GM12878 (cell line): ENCODE measurements at regions not wholly inside any gene's neighbourhood (a gene's known extent, or its start where the extent isn't known, plus 50 kb on each side); places are given as distances from the start of the nearest gene placed in this dataset.

ENCODE experiments used
- ATAC-seq: fragments of 200-7000 bp; cut with Tn5 transposase; 3 replicates; pipeline ENCODE4 v1.9.1; 2020; ENCODE audit warnings: mild to moderate bottlenecking, moderate library complexity
- BruUV-seq: library from RNA; stranded (reverse); fragments of 400-500 nt; replicated peaks from 2 replicates; lab custom pipeline; 2021; lab: Mats Ljungman, UMichigan
- CTCF ChIA-PET: fragments of 300-600 bp; sonication (Branson Sonifier 250); formaldehyde crosslinking; extraction: SDS; loops from one replicate; lab custom pipeline; 2021; ENCODE audit warnings: inconsistent platforms; lab: Yijun Ruan, JAX
- POLR2A ChIA-PET: fragments of 350-600 bp; formaldehyde crosslinking; extraction: SDS; loops from one replicate; lab custom pipeline; 2021; ENCODE audit warnings: inconsistent platforms; lab: Charles Lee
- RAD21 ChIA-PET: fragments of 300-600 bp; sonication (Branson Sonifier 250); formaldehyde crosslinking; loops from one replicate; lab custom pipeline; 2023; ENCODE audit warnings: antibody characterized with exemption; ENCODE audit not compliant: unreplicated experiment; lab: Charles Lee
- SMC1A ChIA-PET: fragments of 300-600 bp; sonication (Branson Sonifier 250); formaldehyde crosslinking; loops from one replicate; lab custom pipeline; 2023; ENCODE audit not compliant: unreplicated experiment, uncharacterized antibody; lab: Charles Lee
- DNase-seq: peaks from one replicate; pipeline ENCODE4 v3.0.0-alpha.2; 2011; ENCODE audit warnings: low read depth, low spot score
- FAIRE-seq: peaks from 3 replicates; lab custom pipeline; 2011; peaks lifted over from hg19 to GRCh38; lab: Jason Lieb, UNC
- H2AFZ ChIP-seq: 2 replicates; pipeline ENCODE4 v1.6.0; 2011; ENCODE audit warnings: low read depth, low read length, control low read depth; ENCODE audit not compliant: control insufficient read depth
- H3K27ac ChIP-seq: 2 replicates; pipeline ENCODE4 v1.5.1; 2011; ENCODE audit warnings: control low read depth; ENCODE audit not compliant: control insufficient read depth, insufficient read depth
- H3K27me3 ChIP-seq, 2 experiments: replicated peaks in 1 of 2; 2 replicates each; pipeline versions ENCODE4 v1.6.0 to v1.6.1; 2011; ENCODE audit warnings: low read length in 1 of 2; ENCODE audit not compliant: control insufficient read depth in 2 of 2, insufficient read depth in 2 of 2
- H3K36me3 ChIP-seq, 2 experiments: 2 replicates each; pipeline ENCODE4 v1.5.1; 2011; ENCODE audit warnings: low read length in 1 of 2; ENCODE audit not compliant: control insufficient read depth in 2 of 2, insufficient read depth in 2 of 2
- H3K4me1 ChIP-seq: 2 replicates; pipeline ENCODE4 v1.6.1; 2011; ENCODE audit warnings: mild to moderate bottlenecking, low read length, moderate library complexity, mixed read lengths; ENCODE audit not compliant: control insufficient read depth, insufficient read depth
- H3K4me2 ChIP-seq: 2 replicates; pipeline ENCODE4 v1.6.0; 2011; ENCODE audit warnings: control low read depth; ENCODE audit not compliant: control insufficient read depth, insufficient read depth
- H3K4me3 ChIP-seq: fragments of 200-600 bp; sonication (generic); 2 replicates; pipeline ENCODE4 v1.5.1; 2016
- H3K79me2 ChIP-seq: 2 replicates; pipeline ENCODE4 v1.6.0; 2011; ENCODE audit warnings: low read length; ENCODE audit not compliant: control insufficient read depth, insufficient read depth
- H3K9ac ChIP-seq: 2 replicates; pipeline ENCODE4 v1.8.0; 2011; ENCODE audit warnings: low read length, control low read depth, mixed read lengths; ENCODE audit not compliant: control insufficient read depth, insufficient read depth
- H3K9me3 ChIP-seq: replicated peaks from 3 replicates; pipeline ENCODE4 v1.5.1; 2011; ENCODE audit warnings: mild to moderate bottlenecking, low read length; ENCODE audit not compliant: control insufficient read depth, insufficient read depth
- H4K20me1 ChIP-seq: 2 replicates; pipeline ENCODE4 v1.6.0; 2011; ENCODE audit not compliant: control insufficient read depth, insufficient read depth
- BACH1 ChIP-seq: fragments of 450-650 bp; IDR thresholded peaks from 2 replicates; pipeline ENCODE4 v1.6.1; 2017; ENCODE audit warnings: mild to moderate bottlenecking, borderline replicate concordance
- CBFB ChIP-seq: IDR thresholded peaks from 2 replicates; pipeline ENCODE4 v1.6.1; 2016; ENCODE audit warnings: antibody characterized with exemption, low read depth
- CEBPB ChIP-seq, 2 experiments: fragments of 150-350 bp in 1 of 2; IDR thresholded peaks; 2 replicates each; pipeline ENCODE4 v1.6.1; 2012 to 2014; ENCODE audit warnings: low read depth in 2 of 2, low read length in 2 of 2, borderline replicate concordance in 1 of 2, inconsistent platforms in 1 of 2
- DPF2 ChIP-seq: fragments of 450-650 bp; IDR thresholded peaks from 2 replicates; pipeline ENCODE4 v1.6.1; 2017; ENCODE audit warnings: mild to moderate bottlenecking
- HDAC2 ChIP-seq: fragments of 200-600 bp; sonication (generic); IDR thresholded peaks from 2 replicates; pipeline ENCODE4 v1.6.1; 2017
- MTA2 ChIP-seq: fragments of 450-650 bp; IDR thresholded peaks from 2 replicates; pipeline ENCODE4 v1.6.1; 2016; ENCODE audit warnings: low read depth, mild to moderate bottlenecking, moderate library complexity
- MYC ChIP-seq: IDR thresholded peaks from 2 replicates; pipeline ENCODE4 v1.6.1; 2011; ENCODE audit warnings: mild to moderate bottlenecking, low read length, moderate library complexity, inconsistent platforms; ENCODE audit not compliant: insufficient read depth, insufficient replicate concordance, insufficient read length, severe bottlenecking
- NFIC ChIP-seq: IDR thresholded peaks from 2 replicates; pipeline ENCODE4 v1.6.1; 2012; ENCODE audit warnings: low read depth, mild to moderate bottlenecking, inconsistent platforms, low read length, moderate library complexity
- NR2C1 ChIP-seq: fragments of 450-650 bp; IDR thresholded peaks from 2 replicates; pipeline ENCODE4 v1.6.1; 2017; ENCODE audit warnings: antibody characterized with exemption, mild to moderate bottlenecking, moderate library complexity
- SMARCA5 ChIP-seq: fragments of 450-650 bp; IDR thresholded peaks from 2 replicates; pipeline ENCODE4 v1.6.1; 2017; ENCODE audit warnings: mild to moderate bottlenecking
- TBL1XR1 ChIP-seq: IDR thresholded peaks from 2 replicates; pipeline ENCODE4 v1.6.1; 2012; ENCODE audit warnings: low read depth, low read length, improper control_type of control experiment
- ZBED1 ChIP-seq: IDR thresholded peaks from 2 replicates; pipeline ENCODE4 v1.6.1; 2016; ENCODE audit warnings: borderline replicate concordance
- ZNF217 ChIP-seq: fragments of 450-650 bp; IDR thresholded peaks from 2 replicates; pipeline ENCODE4 v1.6.1; 2017; ENCODE audit warnings: antibody characterized with exemption, mild to moderate bottlenecking
- WGBS: methylation state at CpG from one replicate; pipeline ENCODE4 v1.1.6; 2016; ENCODE audit warnings: low lambda C conversion rate; ENCODE audit not compliant: insufficient replicate concordance, insufficient coverage; ENCODE audit errors: missing lambda C conversion rate; 5-methylcytosine and 5-hydroxymethylcytosine counted together
- in situ Hi-C: fragments of 300-500 bp; cut with MboI; formaldehyde crosslinking; loops from 9 replicates; pipeline ENCODE4 v1.14.3; 2018; ENCODE audit warnings: mixed read lengths
- intact Hi-C: fragments of 100-400 bp; cut with micrococcal nuclease; formaldehyde crosslinking; loops from one replicate; pipeline ENCODE4 v1.14.2; 2022; ENCODE audit not compliant: unreplicated experiment
- TF ChIP-seq, protein P1 (sequence below): fragments of 450-650 bp; IDR thresholded peaks from 2 replicates; pipeline ENCODE4 v1.6.1; 2016; ENCODE audit warnings: mild to moderate bottlenecking, moderate library complexity, borderline replicate concordance
- TF ChIP-seq, protein P2 (sequence below): IDR thresholded peaks from 2 replicates; pipeline ENCODE4 v1.6.1; 2012; ENCODE audit warnings: low read depth, low read length, improper control_type of control experiment

DNA sequence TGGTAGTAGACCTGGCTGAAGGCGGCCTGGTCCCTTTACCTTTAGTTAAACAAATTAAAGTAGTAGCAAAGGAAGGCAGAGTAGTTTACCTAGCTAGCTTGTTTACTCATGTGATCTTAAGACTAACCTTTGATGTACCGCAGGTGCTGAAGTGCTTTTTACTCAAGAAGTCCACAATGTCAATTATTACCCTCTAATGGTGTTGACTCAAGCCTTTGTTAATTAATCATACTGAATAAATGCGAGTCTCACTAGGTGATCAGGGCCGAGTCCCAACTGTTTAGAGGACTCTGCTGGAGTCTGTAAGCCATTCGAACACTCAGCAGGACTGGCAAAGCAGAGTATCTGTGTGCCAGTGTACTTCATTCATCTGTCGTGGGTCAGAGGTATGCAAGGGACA lies 381.1 kb upstream of the NCAM2 start:
- Histone ChIP-seq H2AFZ (no peak overlapping the region), H3K79me2 (no peaks in the 10 kb centered on the region), H3K4me3 (no peak overlapping the region), H3K9ac (no peak overlapping the region), H3K9me3 (no peaks in the 10 kb centered on the region; the same call in 2 of the 3 replicates), H3K36me3 (no peaks in the 10 kb centered on the region), H3K27ac (no peak overlapping the region), H3K4me1 (no peaks in the 10 kb centered on the region), H3K27me3 (no peaks in the 10 kb centered on the region), H4K20me1 (no peaks in the 10 kb centered on the region), H3K4me2 (no peak overlapping the region)
- POLR2A ChIA-PET, result no interaction called here
- no peak for FAIRE-seq
- SMC1A ChIA-PET, result no interaction called here
- CTCF ChIA-PET, result no interaction called here
- no peak for ATAC-seq
- DNase-seq, result no peak
- 26% methylated on average over 6 of the region's 6 CpGs for WGBS
- RAD21 ChIA-PET, result no interaction called here
- no TSS peak for BruUV-seq
- intact Hi-C loops, result no loop called here
- in situ Hi-C loops, result no loop called here
- TF ChIP-seq ZBED1 (no peak), HDAC2 (no peak), TBL1XR1 (no peak), SMARCA5 (no peak), MTA2 (no peak)

DNA sequence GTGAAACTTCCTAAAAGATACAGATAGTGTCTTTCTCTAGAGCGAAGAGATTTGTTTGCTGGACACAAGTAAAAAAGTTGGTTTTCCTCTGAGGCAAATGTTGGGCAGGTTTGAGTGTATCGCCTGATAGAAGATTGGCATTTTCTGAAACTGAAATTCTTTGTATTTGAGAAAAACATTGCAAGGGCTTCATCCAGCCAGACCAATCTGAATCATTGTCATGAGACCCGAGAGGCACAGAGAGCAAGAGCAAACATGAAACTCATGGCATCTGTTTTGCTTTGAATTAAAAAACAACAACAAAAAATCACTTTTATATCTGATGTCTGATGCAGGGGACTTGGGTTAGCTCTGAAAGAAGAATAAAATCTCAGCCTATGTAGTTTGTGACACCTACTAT lies 379.3 kb upstream of the NCAM2 start:
- no peak overlapping the region for H3K9ac ChIP-seq
- FAIRE-seq (no peak), ATAC-seq (no peak), DNase-seq (no peak)
- in situ Hi-C loops, result no loop called here
- H3K79me2 ChIP-seq, result no peaks in the 10 kb centered on the region
- H3K27me3 ChIP-seq, result no peaks in the 10 kb centered on the region
- H4K20me1 ChIP-seq, result no peaks in the 10 kb centered on the region
- no peak overlapping the region for H2AFZ ChIP-seq
- no peak overlapping the region for H3K27ac ChIP-seq
- ChIA-PET CTCF (no interaction called here), RAD21 (no interaction called here), SMC1A (no interaction called here), POLR2A (no interaction called here)
- no peak overlapping the region for H3K4me2 ChIP-seq
- H3K4me3 ChIP-seq, result no peak overlapping the region
- H3K4me1 ChIP-seq, result no peaks in the 10 kb centered on the region
- no TSS peak for BruUV-seq
- H3K9me3 ChIP-seq, result no peaks in the 10 kb centered on the region
- intact Hi-C loops, result no loop called here
- WGBS, result 0% methylated on average over 3 of the region's 3 CpGs
- TF ChIP-seq CEBPB (IDR thresholded peaks at IDR 0.05; ENCODE audit: borderline replicate concordance in 1 of 2, low read depth in 2 of 2, low read length in 2 of 2) (no peak), NFIC (no peak), NR2C1 (no peak), BACH1 (no peak), CBFB (no peak), ZNF217 (no peak), MYC (no peak), DPF2 (no peak)
- TF ChIP-seq, protein P1, sequence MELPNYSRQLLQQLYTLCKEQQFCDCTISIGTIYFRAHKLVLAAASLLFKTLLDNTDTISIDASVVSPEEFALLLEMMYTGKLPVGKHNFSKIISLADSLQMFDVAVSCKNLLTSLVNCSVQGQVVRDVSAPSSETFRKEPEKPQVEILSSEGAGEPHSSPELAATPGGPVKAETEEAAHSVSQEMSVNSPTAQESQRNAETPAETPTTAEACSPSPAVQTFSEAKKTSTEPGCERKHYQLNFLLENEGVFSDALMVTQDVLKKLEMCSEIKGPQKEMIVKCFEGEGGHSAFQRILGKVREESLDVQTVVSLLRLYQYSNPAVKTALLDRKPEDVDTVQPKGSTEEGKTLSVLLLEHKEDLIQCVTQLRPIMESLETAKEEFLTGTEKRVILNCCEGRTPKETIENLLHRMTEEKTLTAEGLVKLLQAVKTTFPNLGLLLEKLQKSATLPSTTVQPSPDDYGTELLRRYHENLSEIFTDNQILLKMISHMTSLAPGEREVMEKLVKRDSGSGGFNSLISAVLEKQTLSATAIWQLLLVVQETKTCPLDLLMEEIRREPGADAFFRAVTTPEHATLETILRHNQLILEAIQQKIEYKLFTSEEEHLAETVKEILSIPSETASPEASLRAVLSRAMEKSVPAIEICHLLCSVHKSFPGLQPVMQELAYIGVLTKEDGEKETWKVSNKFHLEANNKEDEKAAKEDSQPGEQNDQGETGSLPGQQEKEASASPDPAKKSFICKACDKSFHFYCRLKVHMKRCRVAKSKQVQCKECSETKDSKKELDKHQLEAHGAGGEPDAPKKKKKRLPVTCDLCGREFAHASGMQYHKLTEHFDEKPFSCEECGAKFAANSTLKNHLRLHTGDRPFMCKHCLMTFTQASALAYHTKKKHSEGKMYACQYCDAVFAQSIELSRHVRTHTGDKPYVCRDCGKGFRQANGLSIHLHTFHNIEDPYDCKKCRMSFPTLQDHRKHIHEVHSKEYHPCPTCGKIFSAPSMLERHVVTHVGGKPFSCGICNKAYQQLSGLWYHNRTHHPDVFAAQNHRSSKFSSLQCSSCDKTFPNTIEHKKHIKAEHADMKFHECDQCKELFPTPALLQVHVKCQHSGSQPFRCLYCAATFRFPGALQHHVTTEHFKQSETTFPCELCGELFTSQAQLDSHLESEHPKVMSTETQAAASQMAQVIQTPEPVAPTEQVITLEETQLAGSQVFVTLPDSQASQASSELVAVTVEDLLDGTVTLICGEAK, result no peak
- TF ChIP-seq, protein P2, sequence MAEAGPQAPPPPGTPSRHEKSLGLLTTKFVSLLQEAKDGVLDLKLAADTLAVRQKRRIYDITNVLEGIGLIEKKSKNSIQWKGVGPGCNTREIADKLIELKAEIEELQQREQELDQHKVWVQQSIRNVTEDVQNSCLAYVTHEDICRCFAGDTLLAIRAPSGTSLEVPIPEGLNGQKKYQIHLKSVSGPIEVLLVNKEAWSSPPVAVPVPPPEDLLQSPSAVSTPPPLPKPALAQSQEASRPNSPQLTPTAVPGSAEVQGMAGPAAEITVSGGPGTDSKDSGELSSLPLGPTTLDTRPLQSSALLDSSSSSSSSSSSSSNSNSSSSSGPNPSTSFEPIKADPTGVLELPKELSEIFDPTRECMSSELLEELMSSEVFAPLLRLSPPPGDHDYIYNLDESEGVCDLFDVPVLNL, result no peak
- no peaks in the 10 kb centered on the region for H3K36me3 ChIP-seq
